Ectodermal cell (in vitro differentiated cells): ENCODE measurements at regions not wholly inside any gene's neighbourhood (a gene's known extent, or its start where the extent isn't known, plus 50 kb on each side); places are given as distances from the start of the nearest gene placed in this dataset.

ENCODE experiments used
- H3K27ac ChIP-seq: 2 replicates; pipeline ENCODE4 v1.7.0; 2013; ENCODE audit warnings: mild to moderate bottlenecking, low read depth, low read length; ENCODE audit not compliant: insufficient read depth, poor library complexity, severe bottlenecking
- H3K27me3 ChIP-seq: 2 replicates; pipeline ENCODE4 v1.7.0; 2013; ENCODE audit warnings: mild to moderate bottlenecking, low read length; ENCODE audit not compliant: insufficient read depth, control insufficient read depth, poor library complexity, severe bottlenecking
- H3K36me3 ChIP-seq: one replicate; pipeline ENCODE4 v1.7.0; 2013; ENCODE audit warnings: low read length; ENCODE audit not compliant: control insufficient read depth, insufficient read depth
- H3K4me1 ChIP-seq: one replicate; pipeline ENCODE4 v1.7.0; 2013; ENCODE audit warnings: low read length; ENCODE audit not compliant: control insufficient read depth, insufficient read depth
- H3K4me3 ChIP-seq: 2 replicates; pipeline ENCODE4 v1.7.0; 2013; ENCODE audit warnings: low read depth, low read length, control low read depth; ENCODE audit not compliant: insufficient read depth
- H3K9me3 ChIP-seq: 2 replicates; pipeline ENCODE4 v1.7.0; 2013; ENCODE audit warnings: mild to moderate bottlenecking, low read length, moderate library complexity; ENCODE audit not compliant: control insufficient read depth
- WGBS, 2 experiments: methylation state at CpG; one replicate each; pipeline ENCODE4 v1.1.7; 2013; ENCODE audit warnings: missing lambda C conversion rate in 2 of 2; 5-methylcytosine and 5-hydroxymethylcytosine counted together

DNA sequence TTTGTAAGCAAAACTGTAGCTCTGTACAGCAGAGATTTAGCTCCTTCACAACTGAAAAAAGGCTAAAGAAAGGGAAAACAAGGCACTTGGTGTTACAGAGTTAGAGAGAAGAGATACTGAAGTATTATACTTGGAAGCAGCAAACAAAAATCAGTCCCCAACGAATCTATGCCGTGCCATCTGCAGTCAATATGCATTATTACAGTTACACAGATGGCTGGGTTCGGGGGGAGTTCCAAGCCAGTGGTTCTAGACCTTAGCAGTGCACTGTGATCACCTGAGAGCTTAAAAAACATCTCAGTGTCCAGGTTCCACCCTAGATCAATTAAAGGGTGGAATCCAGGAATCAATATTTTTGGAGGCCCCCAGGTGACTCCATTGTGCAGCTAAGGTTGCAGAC, 489.9 kb downstream of the SHISA9 start:
- H3K27ac ChIP-seq: no peak overlapping the region
- H3K4me1 ChIP-seq: no peaks in the 10 kb centered on the region
- no peaks in the 10 kb centered on the region for H3K27me3 ChIP-seq
- no peaks in the 10 kb centered on the region for H3K36me3 ChIP-seq
- 93 to 97% methylated on average over 3 of the region's 3 CpGs for WGBS, 2 experiments
- no peak overlapping the region for H3K4me3 ChIP-seq
- H3K9me3 ChIP-seq: no peaks in the 10 kb centered on the region

DNA sequence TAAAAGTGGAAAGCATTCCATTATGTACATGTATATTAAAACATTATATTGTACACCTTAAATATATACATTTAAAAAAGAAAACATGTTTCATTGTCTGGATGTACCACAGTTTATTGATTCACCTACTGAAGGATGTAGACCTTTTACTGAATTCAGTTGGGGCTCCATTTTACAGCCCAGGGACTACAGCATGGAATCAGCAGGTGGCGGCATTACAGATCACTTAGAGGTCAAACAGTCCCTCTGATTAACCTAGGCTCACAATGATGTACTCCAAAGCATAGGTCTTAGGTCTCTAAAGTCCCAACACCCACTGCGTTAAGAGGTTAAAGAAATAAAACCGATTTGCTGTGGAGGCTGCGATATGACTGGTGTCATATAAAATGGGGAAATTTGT, 490.9 kb downstream of the SHISA9 start:
- H3K27me3 ChIP-seq: no peaks in the 10 kb centered on the region
- no peaks in the 10 kb centered on the region for H3K9me3 ChIP-seq
- H3K4me3 ChIP-seq: no peak overlapping the region
- no peaks in the 10 kb centered on the region for H3K4me1 ChIP-seq
- WGBS, 2 experiments: 90 to 96% methylated on average over 4 of the region's 4 CpGs
- H3K36me3 ChIP-seq: no peaks in the 10 kb centered on the region
- no peak overlapping the region for H3K27ac ChIP-seq

DNA sequence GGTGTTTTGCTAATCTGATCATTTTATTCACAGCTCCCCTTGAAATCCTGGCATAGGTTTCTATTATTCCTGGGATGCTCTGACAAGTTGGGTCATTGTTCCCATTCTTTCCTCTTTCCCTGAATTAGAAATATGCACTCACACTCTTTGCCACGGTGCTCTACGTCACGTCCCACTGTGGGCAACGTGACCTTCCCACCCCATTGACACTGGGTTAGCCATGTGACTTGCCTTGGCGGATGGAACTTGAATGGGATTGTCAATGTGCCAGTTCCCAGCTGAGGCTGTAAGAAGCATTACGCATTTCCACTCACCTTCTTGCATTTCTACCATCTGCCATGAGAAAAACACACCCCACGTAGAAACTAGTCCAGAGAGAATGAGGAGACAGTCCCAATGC, 492.4 kb downstream of the SHISA9 start:
- H3K9me3 ChIP-seq: no peaks in the 10 kb centered on the region
- H3K27ac ChIP-seq: no peak overlapping the region
- H3K36me3 ChIP-seq: no peaks in the 10 kb centered on the region
- H3K4me3 ChIP-seq: no peak overlapping the region
- 93 to 97% methylated on average over 7 of the region's 7 CpGs for whole genome bisulfite sequencing, 2 experiments
- H3K4me1 ChIP-seq: no peaks in the 10 kb centered on the region
- no peaks in the 10 kb centered on the region for H3K27me3 ChIP-seq

DNA sequence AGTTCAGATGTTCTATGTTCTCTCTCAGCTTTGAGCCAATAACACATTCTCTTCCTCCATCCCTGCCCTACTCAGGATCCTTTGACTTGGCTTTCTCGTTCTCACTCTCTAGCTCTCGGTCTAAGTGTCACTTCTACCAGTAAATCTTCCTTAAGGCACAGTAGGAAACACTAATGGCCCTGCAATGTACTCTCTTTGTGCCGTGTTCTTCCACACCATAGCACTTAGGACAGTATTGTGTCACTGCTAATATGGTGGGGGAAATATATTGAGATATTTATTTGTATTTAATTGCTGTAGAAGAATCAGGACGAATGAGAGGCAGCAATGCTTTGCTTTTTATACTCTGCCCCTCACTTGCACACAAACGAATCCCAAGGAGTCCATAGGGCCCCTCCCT, 493.1 kb downstream of the SHISA9 start:
- no peaks in the 10 kb centered on the region for H3K27me3 ChIP-seq
- H3K9me3 ChIP-seq: no peaks in the 10 kb centered on the region
- WGBS, 2 experiments: 85% methylated on average over 5 of the region's 5 CpGs
- no peaks in the 10 kb centered on the region for H3K4me1 ChIP-seq
- no peak overlapping the region for H3K27ac ChIP-seq
- H3K36me3 ChIP-seq: no peaks in the 10 kb centered on the region
- H3K4me3 ChIP-seq: no peak overlapping the region

DNA sequence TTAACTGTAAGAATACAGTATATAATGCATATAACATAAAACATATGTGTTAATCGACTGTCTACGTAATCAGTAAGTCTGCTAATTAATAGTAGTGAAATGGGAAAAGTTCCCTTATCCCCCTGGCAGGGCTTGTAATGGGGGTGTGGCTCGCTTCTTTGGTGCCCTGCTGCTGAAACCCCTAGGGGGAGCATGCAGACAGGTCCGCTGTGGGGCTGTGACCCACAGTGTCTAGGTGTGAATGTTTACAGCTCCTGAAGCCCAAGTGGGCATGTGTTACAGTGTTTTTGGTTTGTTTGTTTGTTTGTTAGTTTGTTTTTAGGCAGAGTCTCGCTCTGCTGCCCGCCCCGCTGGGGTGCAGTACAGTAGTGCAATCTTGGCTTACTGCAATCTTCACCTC, 495.7 kb downstream of the SHISA9 start:
- Histone ChIP-seq H3K9me3 (no peaks in the 10 kb centered on the region), H3K4me1 (no peaks in the 10 kb centered on the region), H3K36me3 (no peaks in the 10 kb centered on the region), H3K27ac (no peak overlapping the region), H3K27me3 (no peaks in the 10 kb centered on the region), H3K4me3 (no peak overlapping the region)
- 92 to 94% methylated on average over 7 of the region's 7 CpGs for WGBS, 2 experiments

DNA sequence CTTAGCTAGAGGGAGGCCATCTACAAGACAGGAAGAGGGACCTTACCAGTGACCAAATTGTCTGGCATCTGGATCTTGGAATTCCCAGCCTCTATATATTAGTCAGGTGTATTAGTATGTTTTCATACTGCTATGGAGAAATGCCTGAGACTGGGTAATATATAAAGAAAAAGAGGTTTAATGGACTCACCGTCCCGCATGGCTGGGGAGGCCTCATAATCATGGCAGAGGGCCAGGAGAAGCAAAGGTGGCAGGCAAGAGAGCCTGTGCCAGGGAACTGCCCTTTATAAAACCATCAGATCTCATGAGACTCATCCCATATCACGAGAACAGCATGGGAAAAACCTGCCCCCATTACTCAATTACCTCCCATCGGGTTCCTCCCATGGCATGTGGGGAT, 500.2 kb downstream of the SHISA9 start:
- no peaks in the 10 kb centered on the region for H3K4me1 ChIP-seq
- WGBS, 2 experiments: 91 to 100% methylated on average over 3 of the region's 4 CpGs
- H3K27ac ChIP-seq: no peak overlapping the region
- no peak overlapping the region for H3K4me3 ChIP-seq
- H3K27me3 ChIP-seq: no peaks in the 10 kb centered on the region
- H3K9me3 ChIP-seq: no peaks in the 10 kb centered on the region
- no peaks in the 10 kb centered on the region for H3K36me3 ChIP-seq

DNA sequence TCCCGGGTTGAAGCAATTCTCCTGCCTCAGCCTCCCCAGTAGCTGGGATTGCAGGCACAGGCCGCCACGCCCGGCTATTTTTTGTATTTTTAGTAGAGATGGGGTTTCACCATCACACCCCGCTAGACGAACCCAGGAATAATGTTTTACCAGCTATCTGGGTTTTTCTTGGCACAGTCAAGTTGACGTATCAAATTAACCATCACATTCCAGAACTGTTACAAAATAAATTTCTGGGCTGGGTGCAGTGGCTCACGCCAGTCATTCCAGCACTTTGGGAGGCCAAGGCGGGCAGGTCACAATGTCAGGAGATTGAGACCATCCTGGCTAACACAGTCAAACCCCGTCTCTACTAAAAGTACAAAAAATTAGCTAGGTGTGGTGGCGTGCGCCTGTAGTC, 501.2 kb downstream of the SHISA9 start:
- Histone ChIP-seq H3K27me3 (no peaks in the 10 kb centered on the region), H3K4me3 (no peak overlapping the region), H3K9me3 (no peaks in the 10 kb centered on the region), H3K27ac (no peak overlapping the region), H3K4me1 (no peaks in the 10 kb centered on the region), H3K36me3 (no peaks in the 10 kb centered on the region)
- 91 to 95% methylated on average over 12 of the region's 12 CpGs for WGBS, 2 experiments

DNA sequence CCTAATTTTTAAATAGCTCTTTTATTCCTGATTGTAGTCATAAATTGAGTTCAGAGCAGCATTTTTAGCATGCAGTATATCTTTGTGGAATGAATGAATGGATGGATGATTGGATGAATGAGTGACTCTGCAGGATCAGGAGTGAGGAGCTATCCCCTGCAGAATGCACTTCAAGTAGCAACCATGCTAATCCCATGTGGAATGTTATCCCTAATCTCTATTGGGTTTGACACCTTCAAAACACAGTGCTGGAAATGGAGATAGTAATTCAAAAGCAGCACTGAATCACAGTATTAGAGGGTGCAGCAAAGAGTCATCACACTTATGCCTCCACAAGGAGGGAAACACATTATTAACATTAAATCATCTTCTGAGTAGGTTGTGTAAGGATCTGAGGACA, 501.9 kb downstream of the SHISA9 start:
- H3K27me3 ChIP-seq: no peaks in the 10 kb centered on the region
- no peak overlapping the region for H3K4me3 ChIP-seq
- H3K9me3 ChIP-seq: no peaks in the 10 kb centered on the region
- no peak overlapping the region for H3K27ac ChIP-seq
- no peaks in the 10 kb centered on the region for H3K4me1 ChIP-seq
- H3K36me3 ChIP-seq: no peaks in the 10 kb centered on the region

DNA sequence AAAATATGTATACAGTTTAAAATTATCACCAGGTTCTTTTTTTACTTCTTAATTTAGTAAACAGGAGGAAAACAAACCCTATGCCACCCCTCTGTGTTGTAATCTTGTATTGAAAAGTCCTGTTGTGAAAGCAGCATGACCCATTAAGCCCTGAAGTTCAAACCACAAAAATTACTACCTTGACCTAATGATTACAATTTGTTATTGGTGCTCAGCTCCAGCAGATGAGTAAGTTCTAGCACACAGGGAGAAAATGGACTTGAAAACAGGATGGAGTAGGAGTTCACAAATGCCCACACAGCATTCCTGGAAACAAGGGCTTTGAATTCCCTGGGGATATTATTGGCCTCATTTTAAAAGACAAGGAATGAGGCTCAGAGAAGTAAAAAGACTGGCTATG, 505.8 kb upstream of the ERCC4 start:
- H3K9me3 ChIP-seq: no peaks in the 10 kb centered on the region
- H3K4me3 ChIP-seq: no peak overlapping the region
- H3K4me1 ChIP-seq: no peaks in the 10 kb centered on the region
- no peak overlapping the region for H3K27ac ChIP-seq
- no peaks in the 10 kb centered on the region for H3K36me3 ChIP-seq
- H3K27me3 ChIP-seq: no peaks in the 10 kb centered on the region

DNA sequence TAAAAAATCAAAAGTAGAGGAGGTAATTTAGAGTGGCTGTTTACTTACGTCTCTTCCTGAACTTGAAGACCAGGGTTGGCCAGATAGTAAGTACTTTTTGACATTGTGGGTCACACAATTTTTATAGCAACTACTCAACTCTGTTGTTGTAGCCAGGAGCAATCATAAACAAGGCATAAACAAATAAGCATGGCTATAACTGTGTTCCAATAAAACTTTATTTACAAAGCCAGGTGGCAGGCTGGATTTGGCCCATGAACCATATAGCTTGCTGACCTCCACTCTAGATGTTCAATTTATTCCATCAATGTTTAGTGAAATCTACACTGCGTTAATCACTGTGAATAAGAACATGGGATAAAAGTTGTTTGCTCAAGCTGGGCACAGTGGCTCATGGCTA, 500.4 kb upstream of the ERCC4 start:
- WGBS, 2 experiments: 95 to 97% methylated on average over 2 of the region's 2 CpGs
- H3K4me3 ChIP-seq: no peak overlapping the region
- H3K36me3 ChIP-seq: no peaks in the 10 kb centered on the region

DNA sequence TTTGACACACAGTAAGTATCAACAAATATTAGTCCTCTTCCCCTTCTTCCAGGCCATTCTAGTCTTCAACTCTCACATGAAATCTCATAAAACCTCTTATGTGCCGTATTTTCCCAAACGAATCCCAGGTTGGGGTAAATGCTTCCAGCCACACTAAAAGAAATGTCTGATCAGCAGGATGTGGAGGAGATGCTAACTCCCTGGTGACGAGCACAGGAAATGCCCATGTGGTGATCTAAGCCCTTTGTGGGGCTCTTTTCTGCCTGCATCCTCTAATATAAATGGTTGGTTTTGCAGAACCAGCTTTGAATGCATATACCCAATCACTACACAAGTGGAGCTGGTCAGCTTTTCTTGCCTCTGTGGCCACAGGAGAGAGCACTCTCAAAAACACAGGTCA, 498.2 kb upstream of the ERCC4 start:
- H3K27ac ChIP-seq: no peak overlapping the region
- no peaks in the 10 kb centered on the region for H3K36me3 ChIP-seq
- H3K9me3 ChIP-seq: no peaks in the 10 kb centered on the region
- no peak overlapping the region for H3K4me3 ChIP-seq
- no peaks in the 10 kb centered on the region for H3K4me1 ChIP-seq
- WGBS, 2 experiments: 91 to 92% methylated on average over 3 of the region's 3 CpGs
- no peaks in the 10 kb centered on the region for H3K27me3 ChIP-seq

More for the DNA sequence above, 500.4 kb upstream of the ERCC4 start:
- no peak overlapping the region for H3K27ac ChIP-seq
- H3K4me1 ChIP-seq: no peaks in the 10 kb centered on the region
- no peaks in the 10 kb centered on the region for H3K9me3 ChIP-seq
- H3K27me3 ChIP-seq: no peaks in the 10 kb centered on the region
